ENCODE measurements at regions not wholly inside any gene's neighbourhood (a gene's known extent, or its start where the extent isn't known, plus 50 kb on each side); places are given as distances from the start of the nearest gene placed in this dataset.

DNA sequence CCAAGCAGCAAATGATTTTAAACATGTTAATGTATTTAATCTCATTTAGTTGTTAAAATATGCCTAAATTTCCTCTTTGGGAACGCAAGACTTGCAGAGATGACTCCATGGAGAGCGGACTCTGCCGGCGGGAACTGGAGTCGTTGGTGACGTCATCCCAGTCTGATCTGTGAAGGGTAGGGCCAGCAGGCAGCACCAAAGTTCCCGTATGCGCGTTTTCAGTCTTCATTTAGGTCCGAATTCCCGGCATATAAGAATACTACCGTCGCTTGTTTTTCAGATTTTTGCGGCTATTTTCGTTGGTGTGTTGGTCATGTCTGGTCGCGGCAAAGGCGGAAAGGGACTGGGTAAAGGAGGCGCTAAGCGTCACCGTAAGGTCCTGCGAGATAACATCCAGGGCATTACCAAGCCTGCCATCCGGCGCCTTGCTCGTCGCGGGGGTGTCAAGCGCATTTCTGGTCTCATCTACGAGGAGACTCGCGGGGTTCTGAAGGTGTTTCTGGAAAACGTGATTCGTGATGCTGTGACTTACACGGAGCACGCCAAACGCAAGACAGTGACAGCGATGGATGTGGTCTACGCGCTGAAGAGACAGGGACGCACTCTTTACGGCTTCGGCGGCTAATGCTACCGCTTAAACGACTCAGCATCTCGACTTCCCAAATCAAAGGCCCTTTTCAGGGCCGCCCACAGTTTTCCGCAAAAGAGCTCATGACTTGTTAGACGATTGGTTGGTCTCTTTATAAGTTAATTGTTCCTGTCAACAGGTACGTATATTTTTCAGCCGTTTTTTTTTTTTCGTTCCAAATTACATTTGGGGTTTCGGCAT lies 117.3 kb downstream of the HFE start:
- TF ChIP-seq, protein P1, sequence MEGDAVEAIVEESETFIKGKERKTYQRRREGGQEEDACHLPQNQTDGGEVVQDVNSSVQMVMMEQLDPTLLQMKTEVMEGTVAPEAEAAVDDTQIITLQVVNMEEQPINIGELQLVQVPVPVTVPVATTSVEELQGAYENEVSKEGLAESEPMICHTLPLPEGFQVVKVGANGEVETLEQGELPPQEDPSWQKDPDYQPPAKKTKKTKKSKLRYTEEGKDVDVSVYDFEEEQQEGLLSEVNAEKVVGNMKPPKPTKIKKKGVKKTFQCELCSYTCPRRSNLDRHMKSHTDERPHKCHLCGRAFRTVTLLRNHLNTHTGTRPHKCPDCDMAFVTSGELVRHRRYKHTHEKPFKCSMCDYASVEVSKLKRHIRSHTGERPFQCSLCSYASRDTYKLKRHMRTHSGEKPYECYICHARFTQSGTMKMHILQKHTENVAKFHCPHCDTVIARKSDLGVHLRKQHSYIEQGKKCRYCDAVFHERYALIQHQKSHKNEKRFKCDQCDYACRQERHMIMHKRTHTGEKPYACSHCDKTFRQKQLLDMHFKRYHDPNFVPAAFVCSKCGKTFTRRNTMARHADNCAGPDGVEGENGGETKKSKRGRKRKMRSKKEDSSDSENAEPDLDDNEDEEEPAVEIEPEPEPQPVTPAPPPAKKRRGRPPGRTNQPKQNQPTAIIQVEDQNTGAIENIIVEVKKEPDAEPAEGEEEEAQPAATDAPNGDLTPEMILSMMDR (IDR thresholded peaks at IDR 0.05) = peak; percentile 58
- TF ChIP-seq ZFX (IDR thresholded peaks at IDR 0.05; ENCODE audit: borderline replicate concordance) = no peak

Data from 22Rv1 (cell line).